H1 (cell line): ENCODE measurements at regions not wholly inside any gene's neighbourhood (a gene's known extent, or its start where the extent isn't known, plus 50 kb on each side); places are given as distances from the start of the nearest gene placed in this dataset.

Experiments used
- CTCF ChIA-PET: fragments of 300-600 bp; sonication (Branson Sonifier 250); formaldehyde crosslinking; loops from one replicate; lab custom pipeline; 2021; ENCODE audit not compliant: partially characterized antibody; lab: Charles Lee
- POLR2A ChIA-PET: fragments of 300-600 bp; sonication (Branson Sonifier 250); formaldehyde crosslinking; loops from one replicate; lab custom pipeline; 2021; ENCODE audit warnings: inconsistent platforms; ENCODE audit not compliant: partially characterized antibody; lab: Charles Lee
- DNase-seq, 2 experiments: peaks; one replicate each; pipeline versions ENCODE4 v3.0.0 to v3.0.0-alpha.2; 2010 to 2022; ENCODE audit warnings: low spot score in 2 of 2, low read depth in 1 of 2, mixed read lengths in 1 of 2
- FAIRE-seq: peaks from 2 replicates; lab custom pipeline; 2011; peaks lifted over from hg19 to GRCh38; lab: Jason Lieb, UNC
- H2AFZ ChIP-seq: 2 replicates; pipeline ENCODE4 v1.8.1; 2012; ENCODE audit warnings: low read length, inconsistent platforms
- H2AK5ac ChIP-seq: 2 replicates; pipeline ENCODE4 v1.6.1; 2013; ENCODE audit warnings: low read depth, low read length
- H2BK120ac ChIP-seq: replicated peaks from 2 replicates; pipeline ENCODE3; 2013; ENCODE audit warnings: low read depth, low read length, inconsistent platforms
- H2BK12ac ChIP-seq: 2 replicates; pipeline ENCODE4 v1.6.1; 2013; ENCODE audit warnings: low read depth, low read length
- H2BK15ac ChIP-seq: 2 replicates; pipeline ENCODE4 v1.6.1; 2013; ENCODE audit warnings: low read length
- H2BK20ac ChIP-seq: 2 replicates; pipeline ENCODE4 v1.6.1; 2013; ENCODE audit warnings: low read length
- H2BK5ac ChIP-seq: 2 replicates; pipeline ENCODE4 v1.6.1; 2013; ENCODE audit warnings: low read depth, low read length
- H3K14ac ChIP-seq: 2 replicates; pipeline ENCODE4 v1.6.1; 2013; ENCODE audit warnings: inconsistent platforms; ENCODE audit not compliant: insufficient read length
- H3K18ac ChIP-seq: 2 replicates; pipeline ENCODE4 v1.6.1; 2013; ENCODE audit warnings: low read length; ENCODE audit errors: extremely low read depth
- H3K23ac ChIP-seq: 2 replicates; pipeline ENCODE4 v1.6.1; 2013; ENCODE audit warnings: inconsistent platforms; ENCODE audit not compliant: insufficient read length
- H3K23me2 ChIP-seq: 2 replicates; pipeline ENCODE4 v1.6.1; 2013; ENCODE audit warnings: low read depth, low read length
- H3K27ac ChIP-seq: 2 replicates; pipeline ENCODE4 v1.6.1; 2011; ENCODE audit warnings: low read depth, low read length, inconsistent platforms
- H3K27me3 ChIP-seq, 4 experiments: replicated peaks in 1 of 4; 1 replicate in 1 of 4; 2 replicates in 3 of 4; pipeline versions ENCODE4 v1.6.1 to v1.8.1; 2011 to 2013; ENCODE audit warnings: low read length in 3 of 4, mild to moderate bottlenecking in 3 of 4, inconsistent platforms in 2 of 4, mixed read lengths in 2 of 4, moderate library complexity in 1 of 4; ENCODE audit not compliant: control insufficient read depth in 3 of 4, insufficient read depth in 3 of 4; ENCODE audit errors: extremely low read depth in 1 of 4
- H3K36me3 ChIP-seq, 4 experiments: 2 replicates each; pipeline versions ENCODE4 v1.6.1 to v1.8.1; 2011 to 2013; ENCODE audit warnings: mild to moderate bottlenecking in 4 of 4, low read length in 3 of 4, moderate library complexity in 2 of 4, control low read depth in 1 of 4, inconsistent platforms in 1 of 4; ENCODE audit not compliant: insufficient read depth in 4 of 4, control insufficient read depth in 2 of 4
- H3K4ac ChIP-seq: replicated peaks from 2 replicates; pipeline ENCODE3; 2013; ENCODE audit warnings: low read length, low read depth, mixed read lengths, inconsistent platforms; ENCODE audit not compliant: insufficient read length
- H3K4me1 ChIP-seq, 4 experiments: replicated peaks in 1 of 4; 1 replicate in 1 of 4; 2 replicates in 3 of 4; pipeline versions ENCODE4 v1.6.1 to v1.8.1; 2011 to 2013; ENCODE audit warnings: low read length in 3 of 4, inconsistent platforms in 2 of 4, mixed read lengths in 1 of 4; ENCODE audit not compliant: insufficient read depth in 4 of 4, control insufficient read depth in 3 of 4
- H3K4me2 ChIP-seq, 2 experiments: 2 replicates each; pipeline versions ENCODE4 v1.6.1 to v1.8.1; 2011 to 2013; ENCODE audit warnings: low read depth in 2 of 2, low read length in 2 of 2, control low read depth in 1 of 2, inconsistent platforms in 1 of 2, mild to moderate bottlenecking in 1 of 2; ENCODE audit not compliant: insufficient read depth in 1 of 2
- H3K4me3 ChIP-seq, 4 experiments: fragments of 200-600, 300-600 bp in 1 of 4; sonication (generic), shearing (Covaris generic), sonication (Bioruptor Twin) in 1 of 4; 2 replicates each; pipeline versions ENCODE4 v1.5.1 to v1.8.1; 2011 to 2016; ENCODE audit warnings: low read length in 4 of 4, low read depth in 3 of 4, control low read depth in 2 of 4, inconsistent platforms in 2 of 4, mild to moderate bottlenecking in 2 of 4, mixed read lengths in 1 of 4, moderate library complexity in 1 of 4; ENCODE audit not compliant: insufficient read depth in 2 of 4; ENCODE audit errors: extremely low read depth in 1 of 4
- H3K56ac ChIP-seq: replicated peaks from 2 replicates; pipeline ENCODE3; 2013; ENCODE audit warnings: low read depth, mild to moderate bottlenecking, mixed read lengths, low read length, inconsistent platforms; ENCODE audit not compliant: insufficient read length
- H3K79me1 ChIP-seq: 2 replicates; pipeline ENCODE4 v1.6.1; 2013; ENCODE audit warnings: low read depth, low read length, control low read depth
- H3K79me2 ChIP-seq, 2 experiments: 2 replicates each; pipeline versions ENCODE4 v1.6.1 to v1.8.1; 2012 to 2013; ENCODE audit warnings: low read length in 2 of 2, mild to moderate bottlenecking in 2 of 2, inconsistent platforms in 1 of 2; ENCODE audit not compliant: insufficient read depth in 2 of 2, control insufficient read depth in 1 of 2
- H3K9ac ChIP-seq, 4 experiments: replicated peaks in 1 of 4; 1 replicate in 1 of 4; 2 replicates in 3 of 4; pipeline versions ENCODE4 v1.6.1 to v1.8.1; 2011 to 2013; ENCODE audit warnings: low read depth in 3 of 4, low read length in 3 of 4, control low read depth in 2 of 4, mild to moderate bottlenecking in 2 of 4, moderate library complexity in 2 of 4, inconsistent platforms in 1 of 4; ENCODE audit errors: extremely low read depth in 1 of 4
- H3K9me3 ChIP-seq, 2 experiments: 2 replicates each; pipeline versions ENCODE4 v1.6.1 to v1.8.1; 2012 to 2013; ENCODE audit warnings: mild to moderate bottlenecking in 2 of 2, moderate library complexity in 2 of 2, control low read depth in 1 of 2, inconsistent platforms in 1 of 2, low read depth in 1 of 2, low read length in 1 of 2, mixed read lengths in 1 of 2; ENCODE audit not compliant: insufficient read depth in 2 of 2
- H4K20me1 ChIP-seq, 2 experiments: replicated peaks in 1 of 2; 2 replicates each; pipeline versions ENCODE3 to v1.8.1; 2011 to 2013; ENCODE audit warnings: inconsistent platforms in 2 of 2, low read length in 2 of 2, mild to moderate bottlenecking in 1 of 2; ENCODE audit not compliant: insufficient read depth in 2 of 2, control insufficient read depth in 1 of 2
- H4K5ac ChIP-seq: 2 replicates; pipeline ENCODE4 v1.6.1; 2013; ENCODE audit warnings: low read length, low read depth, mixed read lengths, inconsistent platforms; ENCODE audit not compliant: insufficient read length
- H4K8ac ChIP-seq: 2 replicates; pipeline ENCODE4 v1.8.0; 2013; ENCODE audit warnings: mild to moderate bottlenecking, moderate library complexity, low read length, inconsistent platforms; ENCODE audit not compliant: insufficient read depth; ENCODE audit errors: extremely low read depth
- H4K91ac ChIP-seq: replicated peaks from 2 replicates; pipeline ENCODE3; 2013; ENCODE audit warnings: low read length, mixed read lengths, inconsistent platforms; ENCODE audit not compliant: insufficient read length
- BCL11A ChIP-seq, 2 experiments: IDR thresholded peaks; one replicate each; pipeline ENCODE4 v1.6.1; 2011; ENCODE audit warnings: low read depth in 2 of 2, low read length in 2 of 2, mild to moderate bottlenecking in 2 of 2
- MAFK ChIP-seq: IDR thresholded peaks from 2 replicates; pipeline ENCODE4 v1.6.1; 2012; ENCODE audit warnings: low read depth, mild to moderate bottlenecking, improper control_type of control experiment, low read length
- RAD21 ChIP-seq, 2 experiments: IDR thresholded peaks in 1 of 2; conservative IDR thresholded peaks in 1 of 2; 2 replicates each; pipeline ENCODE4 v1.6.1; 2011; ENCODE audit warnings: low read depth in 2 of 2, low read length in 2 of 2, improper control_type of control experiment in 1 of 2, inconsistent platforms in 1 of 2, mild to moderate bottlenecking in 1 of 2, moderate library complexity in 1 of 2
- RBBP5 ChIP-seq: IDR thresholded peaks from 2 replicates; pipeline ENCODE4 v1.7.1; 2012; ENCODE audit warnings: low read depth, mild to moderate bottlenecking, inconsistent platforms, low read length, moderate library complexity, borderline replicate concordance
- RFX5 ChIP-seq: IDR thresholded peaks from 2 replicates; pipeline ENCODE4 v1.6.1; 2011; ENCODE audit warnings: low read depth, low read length, improper control_type of control experiment, borderline replicate concordance
- RXRA ChIP-seq: IDR thresholded peaks from 2 replicates; pipeline ENCODE4 v1.6.1; 2011; ENCODE audit warnings: low read depth, mild to moderate bottlenecking, low read length, moderate library complexity; ENCODE audit not compliant: insufficient read depth
- SAP30 ChIP-seq: fragments of 300-600 bp; sonication (generic); IDR thresholded peaks from 2 replicates; pipeline ENCODE4 v1.7.1; 2012; ENCODE audit warnings: low read length, moderate library complexity, mild to moderate bottlenecking, inconsistent platforms; ENCODE audit not compliant: insufficient read depth, insufficient replicate concordance
- SP2 ChIP-seq: IDR thresholded peaks from 2 replicates; pipeline ENCODE4 v1.6.1; 2012; ENCODE audit warnings: mild to moderate bottlenecking, low read length, inconsistent platforms
- TAF1 ChIP-seq: IDR thresholded peaks from 2 replicates; pipeline ENCODE4 v1.6.1; 2011; ENCODE audit warnings: mild to moderate bottlenecking, low read depth, low read length
- TBP ChIP-seq: IDR thresholded peaks from 2 replicates; pipeline ENCODE4 v1.6.1; 2011; ENCODE audit warnings: low read depth, low read length, improper control_type of control experiment
- TCF12 ChIP-seq: IDR thresholded peaks from 2 replicates; pipeline ENCODE4 v1.6.1; 2011; ENCODE audit warnings: low read depth, mild to moderate bottlenecking, low read length
- WGBS, 2 experiments: shearing (Covaris generic) in 1 of 2; methylation state at CpG; one replicate each; pipeline versions ENCODE4 v1.1.6 to v1.1.7; 2013 to 2015; ENCODE audit warnings: low lambda C conversion rate in 2 of 2, mixed read lengths in 2 of 2, inconsistent platforms in 1 of 2, low coverage in 1 of 2, missing lambda C conversion rate in 1 of 2; ENCODE audit not compliant: insufficient replicate concordance in 2 of 2, insufficient coverage in 1 of 2, insufficient read length in 1 of 2; ENCODE audit errors: extremely low coverage in 1 of 2, missing lambda C conversion rate in 1 of 2; 5-methylcytosine and 5-hydroxymethylcytosine counted together
- TF ChIP-seq, protein P1 (sequence below): IDR thresholded peaks from 2 replicates; pipeline ENCODE4 v1.6.1; 2012; ENCODE audit warnings: inconsistent platforms
- TF ChIP-seq, protein P2 (sequence below): IDR thresholded peaks from 2 replicates; pipeline ENCODE4 v1.6.1; 2011; ENCODE audit warnings: low read length, improper control_type of control experiment

DNA sequence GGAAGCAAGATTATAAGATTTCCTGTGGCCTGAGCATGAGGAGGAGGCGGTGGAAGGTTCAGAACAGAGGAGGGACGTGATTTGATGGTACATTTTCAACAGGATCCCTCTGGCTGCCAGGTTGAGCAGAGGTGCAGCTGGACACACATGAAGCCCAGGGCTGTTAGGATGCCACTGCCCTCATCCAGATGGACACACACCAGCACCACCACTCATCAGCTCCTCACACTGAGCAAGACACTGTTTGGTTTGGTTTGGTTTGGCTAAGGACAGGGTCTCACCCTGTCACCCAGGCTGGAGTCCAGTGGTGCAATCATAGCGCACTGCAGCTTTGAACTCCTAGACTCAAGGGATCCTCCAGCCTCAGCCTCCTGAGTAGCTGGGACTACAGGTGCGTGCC is 402.6 kb upstream of the C16orf82 start:
- CTCF ChIA-PET, result interaction anchor here (1.0 kb wide), 1 partner anchor 24 kb away, joined by 3 read pairs; no protein-coding TSS in a partner anchor
- Histone ChIP-seq H2BK12ac (no peak overlapping the region), H2BK120ac (no peak overlapping the region), H3K4me2 (no peak overlapping the region), H3K27me3 (no peaks in the 10 kb centered on the region), H3K4me1 (peaks cover 0 to 3% (median 1%) of the 10 kb centered on the region in 4 experiments; a peak in 2 of 7 replicates), H3K14ac (no peak overlapping the region), H4K91ac (no peak overlapping the region), H3K79me1 (no peaks in the 10 kb centered on the region), H3K79me2 (no peaks in the 10 kb centered on the region), H4K8ac (no peak overlapping the region), H2BK20ac (no peak overlapping the region), H3K27ac (no peak overlapping the region), H3K4ac (no peak overlapping the region), H3K23me2 (no peaks in the 10 kb centered on the region), H4K20me1 (no peaks in the 10 kb centered on the region), H3K4me3 (no peak overlapping the region), H3K23ac (no peak overlapping the region), H4K5ac (no peak overlapping the region), H2AFZ (peak overlapping the region; percentile 33; the same call in 1 of the 2 replicates), H3K36me3 (no peaks in the 10 kb centered on the region), H3K18ac (no peak overlapping the region), H2BK15ac (no peak overlapping the region; the same call in 1 of the 2 replicates), H2BK5ac (no peak overlapping the region), H2AK5ac (no peak overlapping the region), H3K56ac (no peak overlapping the region), H3K9me3 (0 out of 4 replicates have a peak, but pooled peaks cover 0 to 2% of the 10 kb centered on the region in 2 experiments), H3K9ac (no peak overlapping the region)
- POLR2A ChIA-PET, result no interaction called here
- WGBS, 2 experiments, result 88% methylated on average over 4 of the region's 4 CpGs; no CpG with 5 or more reads in 1 of the 2 experiments
- FAIRE-seq (no peak), DNase-seq (no peak)
- TF ChIP-seq RAD21 (IDR thresholded peaks at IDR 0.05 in 1 of 2, conservative IDR thresholded peaks at IDR 0.05 in 1 of 2; ENCODE audit: low read depth in 2 of 2, low read length in 2 of 2) (no peak), BCL11A (IDR thresholded peaks at IDR 0.05; ENCODE audit: low read depth in 2 of 2, low read length in 2 of 2) (no peak), TBP (no peak), RXRA (no peak), TAF1 (no peak), MAFK (no peak), SAP30 (no peak), RFX5 (no peak), TCF12 (no peak), SP2 (no peak), RBBP5 (no peak)
- TF ChIP-seq, protein P1, sequence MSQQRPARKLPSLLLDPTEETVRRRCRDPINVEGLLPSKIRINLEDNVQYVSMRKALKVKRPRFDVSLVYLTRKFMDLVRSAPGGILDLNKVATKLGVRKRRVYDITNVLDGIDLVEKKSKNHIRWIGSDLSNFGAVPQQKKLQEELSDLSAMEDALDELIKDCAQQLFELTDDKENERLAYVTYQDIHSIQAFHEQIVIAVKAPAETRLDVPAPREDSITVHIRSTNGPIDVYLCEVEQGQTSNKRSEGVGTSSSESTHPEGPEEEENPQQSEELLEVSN, result no peak
- TF ChIP-seq, protein P2, sequence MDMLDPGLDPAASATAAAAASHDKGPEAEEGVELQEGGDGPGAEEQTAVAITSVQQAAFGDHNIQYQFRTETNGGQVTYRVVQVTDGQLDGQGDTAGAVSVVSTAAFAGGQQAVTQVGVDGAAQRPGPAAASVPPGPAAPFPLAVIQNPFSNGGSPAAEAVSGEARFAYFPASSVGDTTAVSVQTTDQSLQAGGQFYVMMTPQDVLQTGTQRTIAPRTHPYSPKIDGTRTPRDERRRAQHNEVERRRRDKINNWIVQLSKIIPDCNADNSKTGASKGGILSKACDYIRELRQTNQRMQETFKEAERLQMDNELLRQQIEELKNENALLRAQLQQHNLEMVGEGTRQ, result no peak
